Fibroblast of skin of right quadriceps (primary cell): ENCODE measurements at regions not wholly inside any gene's neighbourhood (a gene's known extent, or its start where the extent isn't known, plus 50 kb on each side); places are given as distances from the start of the nearest gene placed in this dataset.

Experiments
- DNase-seq: peaks from one replicate; pipeline ENCODE4 v3.0.0-alpha.2; 2013

DNA sequence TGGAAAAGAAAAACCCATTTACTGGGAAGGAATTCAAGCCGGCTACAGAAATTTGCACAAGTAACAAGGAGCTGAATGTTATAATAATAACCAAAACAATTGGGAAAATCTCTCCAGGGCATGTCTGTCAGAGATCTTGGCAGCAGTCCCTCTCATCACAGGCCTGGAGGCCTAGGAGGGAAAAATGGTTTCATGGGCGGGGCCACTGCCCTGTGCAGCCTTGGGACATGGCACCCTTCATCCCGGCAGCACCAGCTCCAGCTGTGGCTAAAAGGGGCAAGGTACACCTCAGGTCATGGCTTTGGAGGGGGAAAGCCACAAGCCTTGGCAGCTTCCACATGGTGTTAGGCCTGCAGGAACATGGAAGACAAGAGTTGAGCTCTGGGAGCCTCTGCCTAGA, 513.1 kb upstream of the CNKSR2 start:
- DNase-seq = no peak

DNA sequence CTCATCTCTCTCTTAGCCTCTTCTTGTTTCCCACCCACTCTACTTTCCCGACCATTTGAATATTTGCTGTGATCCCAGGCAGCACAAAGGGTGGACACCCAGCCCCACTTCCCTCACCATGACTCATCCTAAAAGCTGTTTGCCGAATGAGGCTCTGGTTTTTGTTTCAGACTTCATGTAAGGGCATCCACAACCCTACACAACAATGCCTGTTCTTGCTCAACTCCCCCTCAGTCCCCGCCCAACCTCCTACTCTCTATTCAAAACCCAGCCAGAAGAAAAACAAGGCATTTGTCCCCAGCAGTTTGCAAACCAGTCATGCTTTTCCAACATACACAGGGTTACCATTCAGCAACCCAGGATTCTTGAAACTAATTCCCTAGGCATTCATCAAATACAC, 516.5 kb upstream of the CNKSR2 start:
- no peak for DNase-seq

DNA sequence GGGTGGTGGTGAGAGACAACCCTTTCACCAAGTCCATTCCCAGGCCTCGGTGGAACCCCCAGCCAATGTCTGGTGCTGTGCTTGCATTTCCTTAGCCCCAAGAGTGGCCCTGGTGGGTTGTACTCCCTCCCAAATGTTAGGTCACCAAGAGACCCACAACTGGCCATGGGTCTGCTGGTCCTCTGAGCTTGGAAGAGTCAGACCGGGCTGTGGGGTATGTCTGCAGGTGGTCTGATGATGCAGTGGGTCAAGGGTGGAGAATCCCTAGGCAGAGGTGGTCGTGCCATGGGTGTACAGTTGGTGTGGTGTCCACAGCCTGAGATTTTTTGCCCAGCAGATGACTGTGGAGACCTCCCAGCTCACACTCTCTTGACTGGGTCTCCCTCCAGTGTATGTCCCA, 535.7 kb upstream of the CNKSR2 start:
- no peak for DNase-seq

DNA sequence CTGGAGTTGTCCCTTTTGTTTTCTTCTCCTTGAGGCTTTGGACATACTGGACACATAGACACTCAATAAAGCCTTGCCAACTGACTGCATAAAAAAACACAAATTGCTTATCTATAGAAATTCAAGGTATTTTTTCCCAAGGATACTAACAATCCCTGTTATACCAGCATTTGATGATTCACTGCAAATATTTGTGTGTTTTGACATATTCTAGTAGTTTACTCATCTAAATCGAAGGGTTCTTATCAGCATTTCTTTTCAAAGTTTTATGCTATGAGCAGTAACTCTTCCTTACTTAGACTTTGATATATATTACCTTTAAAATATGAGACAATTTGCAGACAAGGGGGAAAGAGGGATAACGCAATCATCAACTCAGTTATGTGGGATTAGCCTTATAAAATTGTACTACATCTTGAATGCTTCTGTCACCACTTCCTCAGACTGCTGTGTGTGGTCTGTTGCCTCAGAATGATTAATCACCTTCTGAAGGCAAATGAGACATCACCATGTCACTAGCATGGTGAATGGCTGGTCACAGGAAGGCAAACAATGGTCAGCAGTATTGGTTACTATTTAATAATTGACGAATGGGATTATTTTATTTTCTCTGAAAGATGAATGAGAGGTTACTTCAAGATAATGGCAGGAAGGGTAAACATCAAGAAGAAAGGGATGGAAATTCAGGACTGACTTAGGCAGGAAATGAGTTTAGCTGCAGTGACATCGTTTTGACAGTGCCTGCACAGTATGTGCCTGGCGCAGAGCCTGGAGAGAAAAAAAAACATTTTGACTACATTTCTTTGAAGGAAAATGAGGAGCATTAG, 544.3 kb upstream of the CNKSR2 start:
- peak; percentile 67 for DNase-seq

DNA sequence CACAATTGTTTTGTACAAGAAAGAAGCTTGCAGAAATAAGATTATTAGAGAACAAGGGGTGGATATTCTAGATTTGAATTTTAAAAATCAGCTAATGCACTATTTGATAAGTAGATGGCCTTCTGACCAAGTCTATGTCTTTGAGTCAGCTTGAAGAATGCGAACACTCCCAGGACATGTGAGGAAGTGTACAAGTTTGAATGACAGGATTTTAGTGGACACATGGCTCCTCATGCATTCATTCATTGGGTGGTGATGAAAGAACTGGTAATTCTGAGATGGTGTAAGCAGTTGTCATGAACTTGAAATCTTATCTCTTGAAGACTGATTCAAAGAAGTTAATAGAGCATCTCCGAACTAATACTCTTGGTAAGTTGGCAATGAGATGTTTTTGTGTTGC, 548.2 kb upstream of the CNKSR2 start:
- DNase-seq = no peak

DNA sequence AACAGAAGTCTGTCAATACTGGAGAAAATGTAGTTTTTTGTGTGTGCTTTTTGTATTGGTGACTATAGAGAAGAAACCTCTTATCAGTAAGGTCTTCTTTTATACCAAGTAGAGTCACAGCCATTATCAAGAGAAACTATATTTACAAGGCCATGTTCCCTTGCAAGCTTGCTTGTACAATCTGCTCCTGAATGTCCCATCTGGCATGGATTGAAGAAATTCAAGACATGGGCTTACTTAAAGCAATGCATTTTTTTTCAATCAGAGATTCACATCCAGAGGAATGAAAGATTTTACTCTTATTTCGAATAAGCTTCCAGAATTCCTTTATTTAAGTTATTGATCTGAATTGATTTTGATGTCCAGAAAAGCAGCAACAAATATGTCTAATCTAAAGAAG, 537.3 kb upstream of the RPS6KA3 start:
- DNase-seq = no peak

DNA sequence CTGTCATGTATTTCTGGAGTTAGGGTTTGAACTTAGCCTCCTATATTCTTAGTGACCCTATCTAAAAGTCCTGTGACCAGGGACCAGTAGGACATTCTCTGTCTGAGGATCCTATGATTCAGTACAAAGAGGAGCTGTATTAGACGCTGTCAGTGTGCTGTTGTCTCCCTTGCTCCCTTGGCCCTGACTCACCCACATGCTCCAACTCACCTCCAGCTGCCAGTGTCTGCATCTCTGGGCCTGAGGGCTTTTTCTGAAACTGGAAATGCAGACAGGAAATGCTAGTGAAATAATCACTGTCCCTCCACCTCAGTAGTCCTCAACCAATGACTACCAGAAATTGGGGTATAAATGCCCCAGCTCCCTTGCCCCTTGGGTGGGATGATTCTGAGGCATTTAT, 535.3 kb upstream of the RPS6KA3 start:
- no peak for DNase-seq

DNA sequence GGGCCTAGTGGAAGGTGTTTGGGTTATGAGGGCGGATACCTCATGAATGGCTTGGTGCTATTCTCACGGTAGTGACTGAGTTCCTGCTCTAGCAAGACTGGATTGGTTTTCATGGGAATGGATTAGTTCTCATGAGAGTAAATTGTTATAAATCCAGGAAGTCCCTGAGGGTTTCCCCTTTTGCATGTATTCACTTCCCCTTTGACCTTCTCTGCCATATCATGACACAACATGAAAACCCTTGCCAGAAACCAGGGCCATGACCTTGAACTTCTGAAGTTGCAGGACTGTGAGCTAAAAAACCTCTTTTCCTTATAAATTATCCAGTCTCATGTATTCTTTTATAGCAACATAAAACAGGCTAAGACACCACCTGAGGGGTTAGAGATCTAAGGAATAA, 529.7 kb upstream of the RPS6KA3 start:
- no peak for DNase-seq

DNA sequence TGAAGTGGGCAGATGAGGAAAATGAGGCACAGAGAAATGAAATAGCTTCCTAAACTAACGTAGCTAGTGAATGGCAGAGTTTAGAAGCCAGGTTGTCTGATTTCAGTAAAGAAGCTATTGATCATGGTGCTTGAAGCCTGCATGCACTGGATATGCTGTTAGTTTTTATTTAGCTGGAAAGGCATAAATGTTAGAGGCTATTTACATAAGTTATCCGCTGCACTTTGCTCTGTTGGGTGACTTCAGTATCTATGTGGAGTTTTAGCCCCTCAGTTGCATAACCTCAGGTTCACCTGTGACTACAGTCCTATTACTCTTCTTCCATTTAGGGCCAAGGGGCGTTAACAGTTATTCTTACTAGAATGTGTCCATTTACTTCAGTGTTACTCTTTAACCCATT, 522.4 kb upstream of the RPS6KA3 start:
- DNase-seq = no peak

DNA sequence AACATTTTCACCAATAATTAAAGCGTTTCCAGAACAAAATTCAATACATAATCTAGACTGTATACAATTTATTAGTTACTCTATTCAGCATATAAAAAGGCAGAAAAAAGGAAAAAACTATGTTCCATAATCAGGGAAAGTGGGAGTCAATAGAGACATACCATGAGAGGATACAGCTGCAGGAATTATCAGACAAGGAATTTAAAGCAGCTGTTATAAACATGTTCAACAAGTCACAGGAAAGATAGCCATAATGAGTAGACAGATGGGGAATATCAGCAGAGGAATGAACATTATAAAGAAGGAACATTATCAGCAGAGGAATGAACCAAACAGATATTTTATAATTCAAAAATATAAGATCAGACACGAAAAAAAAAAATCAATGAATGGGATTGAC, 500.6 kb upstream of the RPS6KA3 start:
- DNase-seq = no peak

DNA sequence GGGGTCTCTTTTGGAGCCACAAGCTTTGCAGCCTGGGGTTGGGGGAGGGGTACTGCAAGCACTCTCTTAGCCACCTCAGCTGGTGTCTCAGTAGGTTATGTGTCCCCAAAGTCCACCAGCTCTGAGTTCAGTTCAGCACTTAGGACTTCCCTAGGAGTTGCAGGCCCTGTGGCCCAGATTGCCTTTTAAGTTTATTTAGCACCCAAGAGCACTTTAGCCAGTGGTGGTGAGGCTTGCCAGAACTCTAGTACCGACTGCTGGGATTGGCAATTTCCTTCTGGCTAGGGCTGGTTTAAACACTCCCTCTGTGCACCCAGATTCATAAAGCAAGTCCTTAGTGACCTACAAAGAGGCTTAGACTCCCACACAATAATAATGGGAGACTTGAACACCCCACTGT, 489.9 kb upstream of the RPS6KA3 start:
- DNase-seq = no peak

DNA sequence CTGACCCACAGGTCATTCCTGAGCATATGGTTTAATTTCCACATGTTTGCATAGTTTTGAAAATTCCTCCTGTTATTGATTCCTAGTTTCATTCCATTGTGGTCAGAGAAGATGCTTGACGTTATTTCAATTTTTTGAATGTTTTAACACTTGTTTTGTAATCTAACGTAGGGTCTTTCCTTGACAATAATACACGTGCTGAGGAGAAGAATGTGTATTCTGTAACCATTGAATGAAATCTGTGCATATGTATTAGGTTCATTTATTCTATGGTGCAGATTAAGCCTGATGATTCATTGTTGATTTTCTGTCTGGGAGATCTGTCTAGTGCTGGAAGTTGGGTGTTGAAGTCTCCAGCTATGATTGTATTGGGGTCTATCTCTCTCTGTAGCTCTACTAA, 486.4 kb upstream of the RPS6KA3 start:
- peak; percentile 34 for DNase-seq

DNA sequence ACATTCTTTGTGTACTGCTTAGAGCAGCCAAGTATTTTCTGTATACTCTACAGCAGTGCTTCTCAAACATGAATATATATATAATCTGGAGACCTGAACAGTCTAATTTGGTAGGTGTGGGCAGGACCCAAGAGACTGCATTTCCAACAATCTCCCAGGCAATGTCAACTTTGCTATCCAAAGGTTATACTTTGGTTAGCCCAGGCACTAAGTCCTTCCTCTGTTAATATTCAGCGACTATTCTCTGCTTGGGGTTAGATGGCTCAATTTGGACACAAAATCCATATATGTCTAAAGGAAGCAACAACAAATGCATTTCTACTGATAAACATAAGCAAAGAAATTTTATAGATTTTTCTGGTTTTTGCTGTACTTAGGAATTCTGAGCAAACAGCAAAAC, 480.0 kb upstream of the RPS6KA3 start:
- DNase-seq = no peak

DNA sequence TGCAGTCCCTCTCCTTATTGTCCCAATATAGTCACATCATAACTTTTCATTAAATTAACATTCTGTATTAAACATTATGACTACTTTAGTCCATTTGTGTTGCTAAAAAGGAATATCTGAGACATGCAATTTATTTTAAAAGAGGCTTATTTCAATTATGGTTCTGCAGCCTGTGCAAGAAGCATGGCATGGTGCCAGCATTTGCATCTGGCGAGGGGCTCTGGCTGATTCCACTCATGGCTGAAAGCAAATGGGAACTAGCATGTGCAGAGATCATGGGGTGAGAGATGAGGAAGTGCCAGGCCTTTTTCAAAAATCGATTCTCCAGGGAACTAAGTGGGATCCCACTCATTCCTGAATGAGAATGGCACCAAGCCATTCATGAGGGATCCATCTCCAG, 476.3 kb upstream of the RPS6KA3 start:
- DNase-seq = no peak

DNA sequence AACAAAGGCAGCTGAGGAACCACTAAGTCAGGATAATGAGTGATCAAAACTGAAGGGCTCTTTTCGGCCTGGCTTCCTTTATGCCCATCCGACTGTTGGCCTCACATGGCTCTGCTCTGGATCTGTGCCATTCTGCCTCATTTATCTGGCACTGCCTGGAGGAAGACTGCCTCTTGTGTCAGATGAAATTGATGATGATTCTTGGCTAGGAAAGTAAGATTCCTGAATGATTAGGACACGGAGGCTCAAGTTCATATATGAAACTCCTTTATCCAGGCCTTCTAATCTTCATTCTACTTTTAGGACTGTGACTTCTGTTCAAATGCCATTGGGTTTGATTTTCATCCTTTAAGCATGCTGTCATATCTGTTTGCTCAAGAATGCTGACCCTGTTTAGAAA, 475.4 kb upstream of the RPS6KA3 start:
- DNase-seq = peak; percentile 63

DNA sequence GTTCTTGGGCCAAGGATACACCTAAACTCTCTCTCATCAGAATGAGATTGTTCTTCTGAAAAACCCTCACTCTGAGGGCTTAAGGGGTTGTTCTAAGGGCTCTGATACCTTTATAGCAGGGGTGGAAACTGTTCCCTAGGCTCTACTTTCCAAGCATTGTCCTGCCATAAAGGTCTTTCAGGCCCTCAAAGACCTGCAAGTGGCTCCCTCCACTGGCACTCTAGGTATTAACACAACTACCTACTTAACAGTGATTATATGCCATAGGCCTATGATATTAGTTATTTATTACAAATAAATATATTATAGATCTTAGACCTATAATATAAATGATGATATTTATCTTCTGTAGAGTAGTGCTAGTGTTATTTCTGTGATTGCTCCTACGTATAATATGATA, 473.7 kb upstream of the RPS6KA3 start:
- DNase-seq = no peak

DNA sequence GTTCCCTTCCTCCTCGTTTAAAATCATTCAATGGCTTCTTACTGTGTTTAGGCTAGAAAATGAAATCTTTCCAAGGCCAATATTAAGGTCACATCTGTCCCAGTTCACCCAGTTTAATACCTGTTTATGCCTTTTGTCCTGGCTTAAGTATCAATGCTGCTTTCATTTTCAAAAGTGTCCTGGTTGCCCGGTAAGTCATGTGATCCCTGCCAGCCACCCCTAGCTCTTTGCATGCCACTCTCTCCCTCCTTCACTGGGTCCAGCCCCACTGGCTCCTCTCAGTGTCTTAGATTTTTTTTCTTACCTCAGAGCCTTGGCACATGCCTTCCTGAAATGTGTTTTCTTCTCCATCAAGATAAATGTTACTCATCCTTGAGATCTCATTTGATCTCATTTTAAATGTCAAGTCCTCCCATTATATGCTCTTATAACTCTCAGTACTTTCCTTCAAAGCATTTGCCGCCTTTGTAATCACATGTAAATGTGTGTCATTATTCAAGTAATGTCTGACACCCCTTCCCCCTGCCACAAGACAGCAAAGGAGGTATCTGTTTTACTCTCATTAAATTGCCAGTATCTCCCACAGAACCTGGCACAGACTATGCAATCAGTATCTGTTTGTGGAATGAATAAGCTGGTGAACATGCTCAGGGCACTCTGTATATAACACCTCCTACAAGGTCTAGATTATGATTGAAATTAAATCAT, 472.5 kb upstream of the RPS6KA3 start:
- no peak for DNase-seq

DNA sequence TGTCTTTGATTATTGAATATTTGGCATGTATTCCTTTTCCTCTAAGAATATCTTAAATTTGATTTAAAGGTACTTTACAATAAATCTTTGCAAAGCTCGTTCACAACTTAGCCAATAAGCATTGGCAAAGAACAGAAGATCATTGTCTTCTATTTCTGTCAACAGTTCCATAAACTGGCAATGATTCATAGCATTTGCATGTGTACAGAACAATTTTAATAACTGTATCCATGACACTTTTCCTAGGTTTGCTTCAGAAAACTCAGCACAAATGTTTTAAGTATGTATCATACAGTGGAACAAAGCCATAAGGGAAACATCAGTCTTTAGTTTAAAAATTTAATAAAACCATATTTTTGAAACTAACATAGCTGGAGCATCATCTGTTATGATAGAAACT, 462.7 kb upstream of the RPS6KA3 start:
- DNase-seq = peak; percentile 85

DNA sequence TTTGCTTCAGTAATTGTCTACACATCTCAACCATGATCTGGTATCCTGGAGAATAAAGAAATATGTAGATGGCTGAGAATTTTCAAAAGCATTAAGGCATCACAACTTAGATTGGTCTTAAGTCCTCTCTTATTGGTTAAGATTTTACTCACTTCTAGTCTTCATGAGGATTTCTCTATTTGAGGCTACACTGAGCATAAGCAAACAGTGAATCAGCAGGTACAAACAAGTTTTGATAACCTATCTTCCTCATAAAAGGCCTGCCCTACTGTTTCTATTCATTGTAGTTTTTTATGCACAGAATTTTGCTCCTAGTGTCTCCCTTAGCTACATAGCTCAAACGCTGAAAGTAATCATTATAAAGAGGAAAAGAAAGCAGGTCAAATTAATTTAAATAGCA, 460.7 kb upstream of the RPS6KA3 start:
- DNase-seq = no peak

DNA sequence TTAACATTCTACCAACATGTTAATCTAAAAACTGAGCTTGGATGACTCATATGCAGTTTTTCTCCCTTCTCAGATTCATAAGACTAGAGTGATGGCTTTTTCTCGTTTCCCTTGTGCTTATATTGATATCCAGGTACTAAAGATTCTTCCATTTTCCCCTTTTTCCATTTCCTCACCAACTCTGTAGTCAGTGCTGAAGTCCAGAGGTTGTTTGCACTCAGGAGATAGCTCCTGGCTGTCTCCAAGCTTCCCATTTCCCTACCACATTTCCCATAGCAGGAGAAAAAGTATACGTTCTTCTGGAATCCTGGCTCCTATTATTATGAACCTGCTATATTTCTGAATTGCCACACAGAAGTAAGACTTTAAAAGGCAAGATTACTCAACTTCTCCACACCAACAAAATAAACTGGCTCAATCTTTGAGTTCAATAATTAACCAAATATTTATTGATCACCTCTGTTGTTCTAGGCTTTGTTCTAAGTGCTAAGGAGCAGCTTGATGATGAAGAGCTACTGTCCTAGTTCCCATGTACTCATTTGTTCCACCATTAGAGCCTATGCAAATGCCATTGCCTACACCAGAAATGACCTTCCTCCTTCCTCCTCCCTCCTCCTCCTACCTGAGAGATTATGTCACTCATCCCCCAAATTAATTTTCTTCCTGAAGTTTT, 454.4 kb upstream of the RPS6KA3 start:
- no peak for DNase-seq

DNA sequence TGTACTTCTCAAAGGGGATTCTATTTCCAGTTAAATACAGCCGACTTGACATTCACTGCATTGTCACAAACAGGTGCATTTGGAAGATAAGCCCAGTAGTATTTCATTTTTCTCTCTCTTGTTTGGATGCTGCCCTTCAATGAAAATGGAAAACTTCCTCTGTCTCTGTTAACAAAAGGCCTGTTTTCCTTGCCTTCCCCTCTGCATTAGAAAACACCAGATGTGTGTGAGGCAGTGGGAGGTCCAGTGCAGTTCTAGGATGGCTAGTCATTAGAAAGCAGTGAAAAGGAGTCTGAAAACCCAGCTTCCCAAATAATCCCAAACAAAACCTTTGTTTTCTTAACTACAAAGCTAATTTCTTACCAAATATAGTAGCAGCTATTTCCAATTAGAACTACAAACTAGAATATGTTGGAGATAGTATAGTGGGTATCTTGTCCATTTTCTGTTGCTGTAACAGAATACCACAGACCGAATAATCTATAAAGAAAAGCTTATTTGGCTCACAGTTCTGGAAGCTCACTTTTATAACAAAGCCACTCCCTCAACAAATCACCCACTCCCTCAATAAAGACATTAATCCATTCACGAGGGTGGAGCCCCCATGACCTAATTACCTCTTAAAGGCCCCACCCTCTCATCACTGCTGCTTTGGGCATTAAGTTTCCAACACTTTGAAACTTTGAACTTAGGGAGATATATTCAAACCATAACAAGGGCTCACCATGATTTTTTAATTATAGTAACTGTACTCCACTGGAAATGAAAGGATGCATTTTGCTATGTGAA, 452.1 kb upstream of the RPS6KA3 start:
- DNase-seq = no peak

DNA sequence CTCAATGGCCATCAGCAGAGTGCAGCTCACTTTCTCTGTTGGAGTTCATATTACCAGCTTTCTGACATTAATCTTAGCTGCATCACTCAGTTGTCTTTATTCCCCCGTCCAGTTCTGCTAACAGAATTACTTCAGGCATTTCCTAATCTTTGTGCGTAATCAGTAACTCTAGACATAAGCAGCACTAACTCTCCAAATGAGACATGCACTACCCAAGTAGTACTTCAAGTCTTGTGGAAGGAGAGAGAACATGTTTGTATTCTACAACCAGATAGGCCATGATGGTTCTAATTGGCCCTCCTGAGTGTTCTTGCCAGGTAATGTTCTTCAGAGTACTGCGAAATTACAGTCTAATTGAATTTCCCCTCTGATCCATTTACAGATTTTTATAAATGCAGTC, 448.5 kb upstream of the RPS6KA3 start:
- DNase-seq = no peak

DNA sequence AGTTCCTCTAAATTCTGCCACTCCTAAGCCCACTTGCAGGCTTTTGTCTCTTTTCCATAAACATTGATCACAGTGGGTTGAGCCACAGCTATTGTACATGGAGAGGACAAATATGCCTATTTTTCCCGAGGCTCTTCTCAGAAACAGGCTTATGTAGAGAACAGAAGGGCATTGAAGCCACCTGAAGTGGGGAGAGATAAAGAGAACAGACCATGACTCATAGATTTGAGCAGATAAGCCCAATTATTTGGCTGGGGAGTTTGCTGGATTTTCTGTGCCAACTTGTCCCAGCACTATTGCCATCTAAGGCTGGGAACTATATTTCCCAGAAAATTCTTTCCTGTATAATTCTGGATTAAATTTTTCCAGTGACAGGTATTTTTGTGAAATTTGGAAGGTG, 446.1 kb upstream of the RPS6KA3 start:
- no peak for DNase-seq
